ENCODE measurements at regions not wholly inside any gene's neighbourhood (a gene's known extent, or its start where the extent isn't known, plus 50 kb on each side); places are given as distances from the start of the nearest gene placed in this dataset.

DNA sequence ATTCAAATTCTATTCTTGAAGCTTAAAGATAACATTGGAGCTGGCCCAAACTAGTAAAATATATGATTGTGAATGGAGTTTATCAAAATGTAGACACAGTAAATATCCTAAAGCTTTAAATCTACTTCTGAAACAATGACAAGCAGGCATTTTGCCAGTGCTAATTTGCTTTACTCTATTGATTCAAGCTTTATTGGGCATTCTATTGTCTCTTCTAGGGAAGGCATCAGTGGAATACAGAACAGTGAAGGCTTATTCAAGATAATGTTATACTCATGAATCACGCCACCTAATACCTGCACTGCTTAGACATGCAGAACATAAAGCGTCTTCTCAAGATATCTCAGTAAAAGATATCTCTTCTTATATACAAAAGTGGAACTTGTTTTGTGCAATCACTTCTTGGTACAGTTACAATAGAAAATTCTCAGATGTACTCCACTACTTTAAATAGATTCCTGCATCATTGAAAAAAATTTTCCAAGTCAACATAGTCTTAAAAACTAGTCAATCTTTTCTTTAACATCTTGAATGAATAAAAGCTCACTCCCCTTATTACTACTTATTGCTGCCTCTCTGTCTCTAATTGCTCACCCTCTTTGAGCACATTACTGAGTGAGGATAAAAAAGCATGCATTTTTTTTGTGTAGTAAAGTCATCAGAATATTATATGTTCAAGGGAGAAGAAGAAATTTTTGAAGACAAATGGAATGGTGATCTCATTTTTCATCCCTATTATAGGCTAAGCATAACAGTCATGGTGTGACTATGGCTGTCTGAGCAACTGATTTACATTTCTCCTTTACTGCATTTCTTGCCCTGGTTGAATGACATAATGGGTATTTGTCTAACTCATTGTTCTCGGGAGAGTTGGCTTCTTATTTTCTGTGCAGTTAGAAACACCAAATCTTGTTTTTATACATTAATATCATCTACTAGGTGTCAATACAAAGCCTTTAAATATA lies 98.0 kb upstream of the E2F7 start:
- Mint-ChIP-seq H3K36me3 (ENCODE audit: insufficient read depth, unreplicated experiment) (no peaks in the 10 kb centered on the region), H3K27ac (ENCODE audit: low read depth, unreplicated experiment) (no peak overlapping the region), H3K4me1 (ENCODE audit: insufficient read depth, unreplicated experiment) (no peaks in the 10 kb centered on the region), H3K4me3 (ENCODE audit: unreplicated experiment) (no peak overlapping the region), H3K9me3 (ENCODE audit: unreplicated experiment) (no peaks in the 10 kb centered on the region), H3K27me3 (ENCODE audit: insufficient read depth, unreplicated experiment) (no peaks in the 10 kb centered on the region)
- intact Hi-C loops (cut with micrococcal nuclease), result no loop called here
- ChIA-PET POLR2A (no interaction called here), CTCF (interaction anchor here (0.6 to 1.3 kb wide), 5 partner anchors 11 to 763 kb away, joined by 3 to 4 read pairs (median 3); no protein-coding TSS in a partner anchor)
- TF ChIP-seq, protein P1, sequence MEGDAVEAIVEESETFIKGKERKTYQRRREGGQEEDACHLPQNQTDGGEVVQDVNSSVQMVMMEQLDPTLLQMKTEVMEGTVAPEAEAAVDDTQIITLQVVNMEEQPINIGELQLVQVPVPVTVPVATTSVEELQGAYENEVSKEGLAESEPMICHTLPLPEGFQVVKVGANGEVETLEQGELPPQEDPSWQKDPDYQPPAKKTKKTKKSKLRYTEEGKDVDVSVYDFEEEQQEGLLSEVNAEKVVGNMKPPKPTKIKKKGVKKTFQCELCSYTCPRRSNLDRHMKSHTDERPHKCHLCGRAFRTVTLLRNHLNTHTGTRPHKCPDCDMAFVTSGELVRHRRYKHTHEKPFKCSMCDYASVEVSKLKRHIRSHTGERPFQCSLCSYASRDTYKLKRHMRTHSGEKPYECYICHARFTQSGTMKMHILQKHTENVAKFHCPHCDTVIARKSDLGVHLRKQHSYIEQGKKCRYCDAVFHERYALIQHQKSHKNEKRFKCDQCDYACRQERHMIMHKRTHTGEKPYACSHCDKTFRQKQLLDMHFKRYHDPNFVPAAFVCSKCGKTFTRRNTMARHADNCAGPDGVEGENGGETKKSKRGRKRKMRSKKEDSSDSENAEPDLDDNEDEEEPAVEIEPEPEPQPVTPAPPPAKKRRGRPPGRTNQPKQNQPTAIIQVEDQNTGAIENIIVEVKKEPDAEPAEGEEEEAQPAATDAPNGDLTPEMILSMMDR (IDR thresholded peaks at IDR 0.05; ENCODE audit: unreplicated experiment), result no peak
- DNase-seq (ENCODE audit: unreplicated experiment), result no peak
- no TSS peak for BruUV-seq (replicated peaks)

- intact Hi-C loops (cut with micrococcal nuclease), result no loop called here
- no peaks in the 10 kb centered on the region for H3K4me1 Mint-ChIP-seq (ENCODE audit: insufficient read depth, unreplicated experiment)
- POLR2A ChIA-PET, result no interaction called here
- TF ChIP-seq, protein P1 (IDR thresholded peaks at IDR 0.05; ENCODE audit: unreplicated experiment), result no peak
- no peaks in the 10 kb centered on the region for H3K9me3 Mint-ChIP-seq (ENCODE audit: unreplicated experiment)
- no peak overlapping the region for H3K27ac Mint-ChIP-seq (ENCODE audit: low read depth, unreplicated experiment)
- no peaks in the 10 kb centered on the region for H3K36me3 Mint-ChIP-seq (ENCODE audit: insufficient read depth, unreplicated experiment)
- H3K27me3 Mint-ChIP-seq (ENCODE audit: insufficient read depth, unreplicated experiment), result no peaks in the 10 kb centered on the region
- H3K4me3 Mint-ChIP-seq (ENCODE audit: unreplicated experiment), result no peak overlapping the region
- BruUV-seq (replicated peaks), result no TSS peak
- no peak for DNase-seq (ENCODE audit: unreplicated experiment)
- CTCF ChIA-PET, result interaction anchor here (0.7 to 1.6 kb wide), 4 partner anchors 10 to 763 kb away, joined by 3 to 6 read pairs (median 3); no protein-coding TSS in a partner anchor
These were observed 96.6 kb upstream of the E2F7 start for GRCh38 chr12:77161944-77162343.

DNA sequence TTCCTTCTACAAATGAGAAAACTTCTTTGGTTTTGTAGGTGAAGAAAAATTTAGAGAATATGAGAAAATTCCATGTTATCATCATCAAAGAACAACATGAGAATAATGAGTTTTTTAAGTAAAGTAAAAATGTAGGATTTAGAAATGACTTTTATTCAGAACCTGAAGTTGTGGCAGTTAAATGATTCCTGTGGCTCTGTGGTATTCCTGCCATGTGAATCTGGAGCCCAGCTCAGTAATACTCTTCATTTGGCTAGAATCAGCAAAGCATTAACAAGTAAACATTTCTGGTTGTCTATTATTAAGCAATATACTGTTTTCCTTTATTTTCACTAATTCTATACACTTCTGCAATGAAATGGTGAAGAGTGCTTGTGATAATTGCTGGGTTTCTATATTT lies 95.6 kb upstream of the E2F7 start:
- POLR2A ChIA-PET, result interaction anchor here (0.7 kb wide), 1 partner anchor 796 kb away, joined by 3 read pairs; no protein-coding TSS in a partner anchor
- Mint-ChIP-seq H3K9me3 (ENCODE audit: unreplicated experiment) (no peaks in the 10 kb centered on the region), H3K27me3 (ENCODE audit: insufficient read depth, unreplicated experiment) (no peaks in the 10 kb centered on the region), H3K4me1 (ENCODE audit: insufficient read depth, unreplicated experiment) (no peaks in the 10 kb centered on the region), H3K27ac (ENCODE audit: low read depth, unreplicated experiment) (no peak overlapping the region), H3K36me3 (ENCODE audit: insufficient read depth, unreplicated experiment) (no peaks in the 10 kb centered on the region), H3K4me3 (ENCODE audit: unreplicated experiment) (no peak overlapping the region)
- TF ChIP-seq, protein P1 (IDR thresholded peaks at IDR 0.05; ENCODE audit: unreplicated experiment), result no peak
- no TSS peak for BruUV-seq (replicated peaks)
- no peak for DNase-seq (ENCODE audit: unreplicated experiment)
- CTCF ChIA-PET, result interaction anchor here (1.6 kb wide), 1 partner anchor 9 kb away, joined by 6 read pairs; no protein-coding TSS in a partner anchor
- intact Hi-C loops (cut with micrococcal nuclease), result no loop called here

DNA sequence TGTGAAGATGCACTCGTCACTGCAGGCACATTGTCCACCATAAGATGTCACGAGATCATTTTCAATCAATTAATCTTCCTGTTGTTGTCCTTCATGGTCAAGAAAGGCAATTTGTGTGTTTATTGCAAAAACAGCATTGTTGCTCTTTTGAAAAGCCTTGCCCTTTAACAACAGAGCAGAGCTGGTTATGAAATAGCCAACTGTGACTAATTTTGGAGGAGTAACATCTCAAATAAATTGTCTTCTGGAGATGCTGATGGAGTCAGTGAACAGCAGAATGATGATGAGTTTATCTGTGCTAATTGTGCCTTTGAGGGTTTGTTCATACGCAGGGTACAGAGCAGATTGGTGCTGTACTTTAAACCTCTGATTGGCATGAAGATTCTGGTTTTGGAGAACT lies 88.3 kb upstream of the E2F7 start:
- H3K9me3 Mint-ChIP-seq (ENCODE audit: unreplicated experiment), result no peaks in the 10 kb centered on the region
- no TSS peak for BruUV-seq (replicated peaks)
- no peaks in the 10 kb centered on the region for H3K4me1 Mint-ChIP-seq (ENCODE audit: insufficient read depth, unreplicated experiment)
- no peaks in the 10 kb centered on the region for H3K36me3 Mint-ChIP-seq (ENCODE audit: insufficient read depth, unreplicated experiment)
- CTCF ChIA-PET, result interaction anchor here (0.9 to 4.4 kb wide), 5 partner anchors 17 to 532 kb away, joined by 3 to 31 read pairs (median 6); no protein-coding TSS in a partner anchor
- intact Hi-C loops (cut with micrococcal nuclease), result no loop called here
- DNase-seq (ENCODE audit: unreplicated experiment), result no peak
- TF ChIP-seq, protein P1 (IDR thresholded peaks at IDR 0.05; ENCODE audit: unreplicated experiment), result no peak
- H3K27ac Mint-ChIP-seq (ENCODE audit: low read depth, unreplicated experiment), result no peak overlapping the region
- H3K27me3 Mint-ChIP-seq (ENCODE audit: insufficient read depth, unreplicated experiment), result no peaks in the 10 kb centered on the region
- H3K4me3 Mint-ChIP-seq (ENCODE audit: unreplicated experiment), result no peak overlapping the region
- POLR2A ChIA-PET, result interaction anchor here (0.8 to 1.0 kb wide), 2 partner anchors 78 to 476 kb away, joined by 3 read pairs; no protein-coding TSS in a partner anchor
